ENCODE measurements at regions not wholly inside any gene's neighbourhood (a gene's known extent, or its start where the extent isn't known, plus 50 kb on each side); places are given as distances from the start of the nearest gene placed in this dataset.

- H3K27ac ChIP-seq = no peak overlapping the region
- no peaks in the 10 kb centered on the region for H3K36me3 ChIP-seq
- no peaks in the 10 kb centered on the region for H3K9me3 ChIP-seq
- H3K4me1 ChIP-seq = no peaks in the 10 kb centered on the region
- DNase-seq = no peak
- no peak for TF ChIP-seq CTCF (IDR thresholded peaks at IDR 0.05)
- TF ChIP-seq POLR2A (IDR thresholded peaks at IDR 0.05) = no peak
- no peaks in the 10 kb centered on the region for H3K27me3 ChIP-seq
- H3K4me3 ChIP-seq = no peak overlapping the region
These were observed 833.8 kb upstream of the RBFOX1 start for GRCh38 chr16:6498858-6499257.

- H3K4me1 ChIP-seq = no peaks in the 10 kb centered on the region
- H3K27ac ChIP-seq = no peak overlapping the region
- H3K9me3 ChIP-seq = no peaks in the 10 kb centered on the region
- DNase-seq = no peak
- H3K36me3 ChIP-seq = no peaks in the 10 kb centered on the region
- H3K4me3 ChIP-seq = no peak overlapping the region
- H3K27me3 ChIP-seq = no peaks in the 10 kb centered on the region
- TF ChIP-seq POLR2A (IDR thresholded peaks at IDR 0.05) = no peak
- TF ChIP-seq CTCF (IDR thresholded peaks at IDR 0.05) = no peak
These were observed 835.6 kb upstream of the RBFOX1 start for GRCh38 chr16:6496996-6497395.

GRCh38 chr16:6495486-6496210, 837.0 kb upstream of the RBFOX1 start:
- H3K27ac ChIP-seq = no peak overlapping the region
- no peaks in the 10 kb centered on the region for H3K9me3 ChIP-seq
- H3K4me1 ChIP-seq = no peaks in the 10 kb centered on the region
- H3K4me3 ChIP-seq = no peak overlapping the region
- no peak for DNase-seq
- H3K36me3 ChIP-seq = no peaks in the 10 kb centered on the region
- H3K27me3 ChIP-seq = no peaks in the 10 kb centered on the region
- TF ChIP-seq CTCF (IDR thresholded peaks at IDR 0.05) (no peak), POLR2A (IDR thresholded peaks at IDR 0.05) (no peak)

GRCh38 chr16:6494716-6495115, 837.9 kb upstream of the RBFOX1 start:
- Histone ChIP-seq H3K36me3 (no peaks in the 10 kb centered on the region), H3K4me1 (no peaks in the 10 kb centered on the region), H3K4me3 (no peak overlapping the region), H3K27me3 (no peaks in the 10 kb centered on the region), H3K9me3 (no peaks in the 10 kb centered on the region), H3K27ac (no peak overlapping the region)
- TF ChIP-seq CTCF (IDR thresholded peaks at IDR 0.05) (no peak), POLR2A (IDR thresholded peaks at IDR 0.05) (no peak)
- no peak for DNase-seq

GRCh38 chr16:6493555-6493954, 839.1 kb upstream of the RBFOX1 start:
- no peak for DNase-seq

More at GRCh38 chr16:6493555-6493954, 839.1 kb upstream of the RBFOX1 start:
- Histone ChIP-seq H3K4me3 (no peak overlapping the region), H3K9me3 (no peaks in the 10 kb centered on the region), H3K4me1 (no peaks in the 10 kb centered on the region), H3K36me3 (no peaks in the 10 kb centered on the region), H3K27me3 (no peaks in the 10 kb centered on the region), H3K27ac (no peak overlapping the region)
- TF ChIP-seq CTCF (IDR thresholded peaks at IDR 0.05) (no peak), POLR2A (IDR thresholded peaks at IDR 0.05) (no peak)
